NCI-H69 (cell line): ENCODE measurements at regions not wholly inside any gene's neighbourhood (a gene's known extent, or its start where the extent isn't known, plus 50 kb on each side); places are given as distances from the start of the nearest gene placed in this dataset.
"Not testable (repeated sequence)": the region's sequence is repeated elsewhere in the genome, so short reads cannot be mapped to it uniquely, and the experiment has no call there.

Experiments used
- DNase-seq: peaks from one replicate; lab custom pipeline; 2025; lab: John Stamatoyannopoulos, UW

DNA sequence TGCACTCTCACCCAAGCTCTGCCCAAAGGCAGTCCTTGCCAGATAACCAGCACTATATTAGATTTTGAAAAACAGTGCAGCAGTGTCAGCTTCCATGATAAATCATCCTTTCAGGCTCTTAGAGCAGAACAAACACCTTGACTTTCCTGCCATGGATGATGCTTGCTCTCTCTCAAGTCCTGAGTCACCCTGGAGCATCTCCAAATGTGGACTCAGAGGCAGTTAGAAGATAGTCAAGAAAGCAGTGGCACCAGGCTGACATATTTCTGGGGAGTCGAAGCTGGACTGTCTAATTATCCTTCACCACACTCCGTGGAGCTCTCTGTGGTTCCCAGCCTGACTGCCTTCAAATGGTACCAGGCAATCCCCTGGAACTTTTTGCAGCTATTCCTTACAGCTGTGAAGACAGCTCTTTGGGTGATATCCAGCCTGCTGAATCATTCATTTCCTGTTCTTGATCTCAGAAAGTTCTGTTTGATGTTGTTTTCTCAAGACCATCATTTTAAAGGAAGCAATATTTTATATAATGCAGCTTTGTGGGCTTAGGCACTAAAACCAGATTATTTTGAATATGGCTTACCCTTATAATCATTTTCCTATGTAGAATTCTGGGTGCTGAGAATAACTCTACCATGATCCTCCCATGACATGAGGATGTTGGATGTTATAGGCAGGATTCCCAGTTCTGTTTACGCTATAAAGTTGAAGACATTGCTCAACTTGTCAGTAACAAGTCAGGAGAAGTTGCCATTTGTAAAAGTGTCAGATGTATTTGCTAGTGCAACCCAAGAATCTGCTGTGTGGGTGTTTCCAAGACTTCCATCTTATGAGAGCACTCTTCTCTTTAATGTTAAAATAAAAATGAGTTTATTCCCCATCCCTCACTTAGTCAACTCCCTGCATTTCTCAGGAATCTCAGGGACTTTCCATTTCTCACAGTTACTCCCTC is 233.8 kb downstream of the C7orf25 start:
- DNase-seq = no peak

DNA sequence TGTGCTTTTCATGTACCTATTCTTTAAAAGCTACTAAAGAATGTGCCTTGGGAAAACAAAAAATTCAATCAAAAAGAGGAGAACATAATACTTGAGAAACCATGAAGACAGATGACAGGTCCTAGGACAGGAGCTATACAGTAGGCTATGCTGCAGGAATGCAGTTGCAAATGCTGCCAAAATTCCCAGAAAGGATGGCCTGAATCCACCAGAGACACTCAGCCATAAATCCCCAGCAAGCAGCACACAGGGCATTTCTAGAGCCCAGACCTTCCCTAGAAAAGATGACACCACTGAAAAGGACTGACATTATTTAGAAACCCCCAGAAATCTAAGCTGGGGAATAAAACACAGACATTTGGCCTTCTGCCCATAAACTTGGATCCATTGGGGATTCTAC is 237.3 kb downstream of the C7orf25 start:
- no peak for DNase-seq

GRCh38 chr7:42673951-42674350 is 237.9 kb downstream of the C7orf25 start:
- no peak for DNase-seq

DNA sequence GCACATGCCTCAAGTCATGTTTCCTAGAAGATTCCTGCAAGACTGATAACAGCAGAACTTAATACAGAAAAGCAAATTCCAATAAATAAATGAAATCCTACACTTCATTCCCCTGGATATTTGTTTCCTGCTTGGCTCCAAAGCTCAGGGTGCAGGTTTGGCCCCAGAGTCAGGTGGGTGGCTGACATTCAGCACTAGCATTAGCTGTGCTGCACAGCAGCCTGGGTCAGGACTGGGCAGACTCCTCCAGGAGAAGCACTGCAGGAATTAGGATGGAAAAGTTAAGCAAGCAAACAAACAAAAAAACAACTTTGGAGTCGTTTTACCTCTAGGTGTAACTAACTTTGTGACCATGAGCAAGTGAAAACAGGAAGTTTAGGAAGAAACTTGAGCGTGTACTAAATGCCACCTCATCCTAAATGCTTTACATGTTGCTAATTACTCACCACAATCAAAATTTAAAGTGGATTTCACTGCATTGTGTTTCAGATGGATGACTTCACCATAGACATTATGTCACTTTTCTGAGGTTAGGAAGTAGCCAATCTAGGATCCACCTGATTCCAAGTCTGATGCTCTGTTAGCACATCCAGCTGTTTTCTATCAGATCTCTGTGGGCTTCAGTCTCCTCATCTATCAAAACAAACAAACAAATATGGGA is 239.4 kb downstream of the C7orf25 start:
- no peak for DNase-seq

GRCh38 chr7:42671627-42672026 is 240.2 kb downstream of the C7orf25 start:
- no peak for DNase-seq

GRCh38 chr7:42666994-42667393 is 244.9 kb downstream of the C7orf25 start:
- no peak for DNase-seq

- no peak for DNase-seq
These were observed 249.0 kb downstream of the C7orf25 start for GRCh38 chr7:42662862-42663261.

GRCh38 chr7:42661312-42661711 is 250.6 kb downstream of the C7orf25 start:
- no peak for DNase-seq

DNA sequence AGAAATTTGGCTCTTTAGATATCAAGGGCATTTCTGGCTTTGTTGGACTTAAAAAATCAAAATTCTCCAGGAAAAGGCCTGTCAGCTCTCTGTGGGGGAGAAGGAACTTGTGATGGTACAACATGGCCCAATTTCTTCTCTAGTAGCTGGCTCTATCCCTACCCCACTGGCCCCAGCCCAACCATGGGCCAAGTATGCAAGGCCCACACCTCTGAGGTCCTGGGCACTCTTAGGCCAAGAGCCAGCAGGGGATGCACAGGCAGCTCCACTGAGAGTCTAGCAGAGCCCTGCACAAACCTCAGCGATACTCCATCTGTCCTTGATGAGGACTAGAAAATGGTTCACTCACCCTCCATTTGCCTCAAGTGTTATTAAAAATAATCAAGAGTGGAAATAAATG is 261.2 kb downstream of the C7orf25 start:
- no peak for DNase-seq

DNA sequence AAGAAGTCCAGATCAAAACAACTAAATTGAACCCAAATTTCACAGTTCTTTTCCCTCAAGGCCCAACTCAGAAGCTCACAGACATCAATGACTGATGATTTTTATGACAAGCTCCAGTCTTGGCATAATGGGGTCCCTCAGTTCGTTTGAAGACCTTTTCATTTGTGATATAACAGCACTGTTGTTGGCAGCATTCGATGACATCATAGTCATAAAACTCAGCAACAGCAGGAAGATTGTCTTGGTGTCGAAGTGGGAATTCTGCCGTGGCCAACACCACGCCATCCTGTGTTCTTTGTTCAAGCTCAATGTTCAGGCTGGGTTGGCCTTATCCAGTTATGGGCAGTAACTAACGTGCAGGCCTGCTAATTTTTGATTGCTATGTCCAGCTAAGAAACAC is 261.7 kb downstream of the C7orf25 start:
- no peak for DNase-seq

DNA sequence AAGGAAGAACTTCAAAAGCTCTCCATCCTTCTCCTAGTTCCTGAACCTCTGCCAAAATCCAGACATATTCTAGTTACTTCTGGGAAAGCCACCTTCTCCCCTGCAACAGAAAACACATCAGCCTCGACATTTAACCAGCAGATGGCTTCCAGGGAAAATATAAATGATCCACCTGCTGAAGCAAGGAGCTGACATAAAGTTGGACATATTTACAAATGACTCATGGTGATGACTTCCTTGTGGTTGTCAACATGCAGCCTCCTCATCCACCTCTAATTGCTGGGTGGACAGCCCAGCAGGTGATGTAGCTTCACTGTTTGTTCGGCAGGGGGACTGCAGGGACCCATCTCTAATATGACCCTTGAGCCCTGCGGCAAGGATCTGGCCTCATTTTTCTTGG is 266.0 kb downstream of the C7orf25 start:
- DNase-seq = no peak

- no peak for DNase-seq
These were observed 269.2 kb downstream of the C7orf25 start for GRCh38 chr7:42642699-42643098.

DNA sequence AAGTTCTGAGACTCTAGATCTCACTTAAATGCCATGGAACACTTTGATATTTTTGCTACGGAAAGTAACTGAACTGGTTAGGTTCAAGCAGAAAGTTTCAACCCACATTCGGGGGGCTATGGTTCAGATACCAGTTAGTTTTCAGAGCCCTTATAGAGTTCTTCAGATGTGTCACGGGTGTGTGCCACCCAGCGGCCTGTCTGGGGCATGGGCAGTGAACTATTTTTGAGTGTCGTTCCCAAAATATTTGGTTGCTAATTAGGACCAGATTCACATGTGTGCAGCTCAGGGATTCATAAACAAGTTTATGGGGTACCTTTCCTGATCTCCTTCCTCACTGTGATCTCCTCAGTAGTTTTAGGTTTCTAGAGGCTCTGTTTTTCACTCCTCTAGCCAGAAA is 271.9 kb downstream of the C7orf25 start:
- DNase-seq = no peak

DNA sequence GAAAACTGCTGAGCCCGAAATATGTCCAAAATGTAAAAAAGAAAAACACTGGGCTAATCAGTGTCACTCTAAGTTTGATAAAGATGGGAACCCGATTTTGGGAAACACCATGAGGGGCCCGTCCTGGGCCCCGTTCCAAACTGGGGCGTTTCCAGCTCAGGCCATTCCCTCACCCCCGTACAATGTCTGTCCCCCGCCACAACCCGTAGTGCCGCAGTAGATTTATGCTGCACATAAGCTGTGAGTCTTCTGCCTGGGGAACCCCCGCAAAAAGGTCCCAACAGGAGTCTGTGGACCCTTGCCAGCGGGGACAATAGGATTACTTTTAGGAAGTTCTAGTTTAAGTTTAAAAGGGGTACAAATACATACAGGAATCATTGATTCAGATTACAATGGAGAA is 275.5 kb downstream of the C7orf25 start:
- not testable (repeated sequence) for DNase-seq

DNA sequence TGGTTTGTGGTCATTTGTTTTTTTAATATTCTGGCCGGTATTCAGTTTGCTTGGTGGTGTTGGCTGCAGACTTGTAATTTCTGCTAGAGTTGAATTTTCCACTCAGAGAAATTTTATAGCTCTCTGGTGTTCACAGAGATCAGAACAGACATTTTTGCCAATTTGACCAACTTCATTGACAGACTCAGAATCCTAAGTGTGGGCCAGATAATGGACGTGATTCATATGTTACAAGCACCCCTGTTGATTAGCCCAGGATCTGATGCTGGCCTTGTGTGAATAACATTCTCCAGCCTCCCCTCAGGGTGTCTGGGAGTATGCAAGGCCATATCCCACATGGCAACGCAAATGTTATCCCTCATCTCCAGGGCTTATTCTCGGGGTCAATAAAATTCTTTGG is 283.8 kb downstream of the C7orf25 start:
- no peak for DNase-seq

- no peak for DNase-seq
These were observed 284.2 kb downstream of the C7orf25 start for GRCh38 chr7:42627626-42628025.

DNA sequence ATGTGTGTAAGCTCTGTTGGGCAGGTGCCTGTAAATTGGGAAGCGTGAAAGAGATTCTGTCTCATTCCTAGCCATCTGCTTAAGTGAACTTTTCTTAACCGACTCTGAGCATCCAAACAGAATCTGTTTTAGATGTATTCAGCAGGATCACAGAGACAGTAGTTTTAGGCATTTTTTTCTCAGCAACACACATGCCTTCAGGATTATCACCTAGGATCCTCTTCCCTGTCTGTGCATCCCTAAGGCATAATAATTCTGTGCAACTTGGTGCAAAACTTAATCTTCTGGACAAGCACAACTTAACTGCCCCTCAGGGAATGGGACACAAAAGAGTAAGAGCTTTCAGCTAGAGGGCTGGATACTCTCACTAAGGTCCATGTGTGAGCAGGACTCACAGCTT is 284.8 kb downstream of the C7orf25 start:
- DNase-seq = no peak

DNA sequence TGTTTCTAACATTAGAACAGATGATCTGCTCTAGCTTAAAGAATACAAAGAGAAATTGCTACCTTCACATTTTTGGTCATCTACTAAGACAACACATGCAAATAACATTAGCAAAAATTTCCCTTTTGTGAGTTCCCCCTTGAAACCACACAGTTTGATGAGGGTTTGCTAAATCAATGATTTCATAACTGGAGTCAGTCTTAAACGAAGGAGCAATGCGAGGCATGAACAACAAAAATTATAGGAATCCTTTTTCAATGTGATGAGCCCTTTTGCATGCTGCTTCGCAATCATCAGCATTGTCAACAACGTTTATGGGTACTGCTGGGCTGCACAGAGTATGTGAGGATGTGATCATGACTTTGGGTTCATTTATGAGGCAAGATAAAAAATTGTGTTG is 286.4 kb downstream of the C7orf25 start:
- no peak for DNase-seq

DNA sequence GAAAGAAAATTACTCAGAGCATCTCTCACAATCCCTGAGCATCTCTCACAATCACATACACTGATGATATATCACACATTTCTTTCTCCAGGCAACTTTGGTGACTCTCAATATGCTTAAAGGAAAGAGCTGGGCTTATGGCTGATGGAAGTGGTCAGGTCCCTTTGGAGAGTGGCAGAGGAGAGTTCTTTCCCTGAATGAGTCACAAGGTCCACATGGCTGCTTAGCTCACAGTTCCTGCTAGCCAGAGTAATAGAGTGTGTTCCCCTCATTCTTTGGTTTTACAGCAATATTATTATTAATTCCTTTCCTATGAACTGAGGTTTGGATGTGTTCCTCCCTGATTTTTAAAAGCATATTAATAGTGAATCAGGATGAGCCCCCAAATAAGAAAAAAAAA is 287.4 kb downstream of the C7orf25 start:
- DNase-seq = no peak

DNA sequence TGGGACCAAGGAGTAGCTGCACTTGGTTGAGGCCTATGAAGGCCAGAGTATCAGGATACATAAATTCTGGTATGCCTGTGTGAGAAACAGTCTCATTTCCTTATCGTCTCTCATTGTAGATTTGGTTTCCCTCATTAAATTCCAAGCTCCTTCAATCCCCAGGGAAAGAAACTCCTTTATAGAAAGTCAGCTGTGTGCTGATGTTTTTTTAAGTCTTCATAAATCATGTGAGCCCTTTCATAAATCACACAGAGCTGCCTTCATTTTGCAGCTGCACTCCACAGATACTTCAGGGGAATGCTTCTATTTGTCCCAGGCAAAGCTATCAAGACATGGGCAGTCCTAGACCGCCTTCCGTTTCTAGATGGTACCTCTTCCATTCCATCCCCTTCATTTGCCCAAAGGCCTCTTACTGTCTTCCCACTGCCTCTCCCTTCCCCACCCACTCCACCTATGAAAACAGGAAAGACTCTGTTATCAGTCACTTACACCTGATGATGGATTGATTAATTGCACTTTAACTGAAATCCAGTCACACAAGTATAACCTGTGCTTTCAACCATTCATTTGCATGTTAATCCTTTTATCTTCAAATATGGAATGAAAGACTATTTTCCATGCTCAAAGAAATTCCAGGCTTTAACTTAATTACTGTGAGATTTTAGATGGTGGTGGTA is 290.2 kb downstream of the C7orf25 start:
- no peak for DNase-seq

DNA sequence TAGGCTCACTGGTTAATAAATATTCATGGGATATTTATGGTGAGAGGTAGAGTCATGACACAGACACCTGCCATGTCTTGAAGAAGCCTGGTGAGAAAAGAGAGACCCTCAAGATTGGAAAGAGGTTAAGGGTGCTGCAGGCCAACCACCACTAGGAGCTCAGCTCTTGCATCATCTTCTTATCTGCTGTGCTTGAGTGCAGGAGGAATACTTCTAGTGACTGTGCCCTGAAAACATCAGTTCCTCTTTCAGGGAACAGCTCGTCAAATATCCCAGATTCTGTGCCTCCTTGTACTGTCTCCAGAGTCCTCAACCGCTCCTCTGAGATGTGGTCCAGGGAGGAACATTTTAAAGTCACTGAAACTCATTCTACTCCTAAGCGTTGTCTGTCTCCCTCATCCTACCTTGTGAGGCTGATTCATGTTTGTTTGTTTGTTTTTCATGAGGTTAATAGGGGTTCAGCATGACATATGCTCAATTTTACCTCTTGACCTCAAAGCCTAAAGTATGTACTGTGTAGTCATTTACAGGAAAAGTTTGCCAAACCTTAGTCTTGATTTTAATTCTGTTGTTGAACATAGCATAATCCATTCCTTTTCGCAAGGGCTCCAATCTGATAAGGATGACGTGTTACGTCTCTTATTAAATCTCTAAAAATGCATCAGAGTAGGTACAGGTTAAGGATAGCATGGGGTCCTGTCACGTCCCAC is 293.1 kb downstream of the C7orf25 start:
- DNase-seq = no peak

DNA sequence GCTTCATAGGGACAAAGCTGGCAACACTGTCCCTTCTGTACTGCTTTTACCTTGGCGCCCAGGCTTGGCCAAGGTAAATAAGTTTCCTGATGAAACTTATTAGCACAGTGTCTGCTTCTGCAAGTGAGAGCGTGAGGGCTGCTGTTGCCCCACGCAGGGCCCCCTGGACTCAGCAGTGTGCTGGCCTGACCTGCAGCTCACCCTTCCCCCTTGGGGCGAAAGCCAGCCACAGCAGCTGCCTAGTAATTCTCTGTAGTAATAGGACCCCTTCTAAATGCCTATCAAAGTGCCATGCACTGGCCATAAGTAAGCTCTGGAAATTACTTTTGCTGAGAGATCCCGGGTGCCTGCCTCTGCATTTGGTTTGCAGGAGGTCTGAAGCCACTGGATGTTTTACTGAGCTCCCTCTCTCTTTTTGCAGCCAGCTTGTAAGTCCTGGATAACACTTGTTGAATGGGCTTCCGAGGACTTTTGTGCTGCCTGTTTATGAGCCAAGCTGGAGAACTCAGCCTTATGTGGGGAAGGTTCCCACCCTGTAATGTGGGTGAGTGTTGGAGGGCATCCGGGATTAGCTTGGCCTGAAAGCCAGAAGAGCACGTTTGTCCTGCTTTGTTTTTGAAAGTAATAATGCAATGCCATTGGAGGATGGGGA is 293.9 kb downstream of the C7orf25 start:
- no peak for DNase-seq
